IPS-18a (cell line): ENCODE measurements at regions not wholly inside any gene's neighbourhood (a gene's known extent, or its start where the extent isn't known, plus 50 kb on each side); places are given as distances from the start of the nearest gene placed in this dataset.

Experiments
- H3K27ac ChIP-seq: one replicate; pipeline ENCODE4 v1.5.1; 2013; ENCODE audit warnings: low read length
- H3K27me3 ChIP-seq: one replicate; pipeline ENCODE4 v1.6.1; 2013; ENCODE audit warnings: mild to moderate bottlenecking, low read length; ENCODE audit not compliant: control insufficient read depth, insufficient read depth
- H3K36me3 ChIP-seq: one replicate; pipeline ENCODE4 v1.6.1; 2013; ENCODE audit warnings: low read depth, low read length; ENCODE audit not compliant: control insufficient read depth
- H3K4me1 ChIP-seq: one replicate; pipeline ENCODE4 v1.6.1; 2013; ENCODE audit warnings: low read depth, low read length; ENCODE audit not compliant: control insufficient read depth
- H3K4me3 ChIP-seq: one replicate; pipeline ENCODE4 v1.5.1; 2013; ENCODE audit warnings: low read length
- H3K9ac ChIP-seq: one replicate; pipeline ENCODE4 v1.6.1; 2013; ENCODE audit warnings: mild to moderate bottlenecking, low read length, moderate library complexity
- H3K9me3 ChIP-seq: one replicate; pipeline ENCODE4 v1.6.1; 2013; ENCODE audit warnings: low read depth, low read length; ENCODE audit not compliant: control insufficient read depth

GRCh38 chr5:104739905-104740304, 1177.3 kb upstream of the NUDT12 start:
- Histone ChIP-seq H3K4me3 (no peak overlapping the region), H3K9me3 (no peaks in the 10 kb centered on the region), H3K27ac (no peak overlapping the region), H3K9ac (no peak overlapping the region), H3K36me3 (no peaks in the 10 kb centered on the region), H3K4me1 (no peaks in the 10 kb centered on the region), H3K27me3 (no peaks in the 10 kb centered on the region)

GRCh38 chr5:104739503-104739902, 1176.9 kb upstream of the NUDT12 start:
- Histone ChIP-seq H3K27me3 (no peaks in the 10 kb centered on the region), H3K36me3 (no peaks in the 10 kb centered on the region), H3K9ac (no peak overlapping the region), H3K9me3 (no peaks in the 10 kb centered on the region), H3K4me3 (no peak overlapping the region), H3K27ac (no peak overlapping the region), H3K4me1 (no peaks in the 10 kb centered on the region)

- Histone ChIP-seq H3K9ac (no peak overlapping the region), H3K36me3 (no peaks in the 10 kb centered on the region), H3K27me3 (no peaks in the 10 kb centered on the region), H3K4me3 (no peak overlapping the region), H3K27ac (no peak overlapping the region), H3K4me1 (no peaks in the 10 kb centered on the region), H3K9me3 (no peaks in the 10 kb centered on the region)
Measured at GRCh38 chr5:104736073-104736472, 1173.5 kb upstream of the NUDT12 start.

GRCh38 chr5:104734046-104734445, 1171.5 kb upstream of the NUDT12 start:
- Histone ChIP-seq H3K9me3 (no peaks in the 10 kb centered on the region), H3K27ac (no peak overlapping the region), H3K36me3 (no peaks in the 10 kb centered on the region), H3K4me3 (no peak overlapping the region), H3K27me3 (no peaks in the 10 kb centered on the region), H3K4me1 (no peaks in the 10 kb centered on the region), H3K9ac (no peak overlapping the region)

GRCh38 chr5:104733063-104733669, 1170.6 kb upstream of the NUDT12 start:
- Histone ChIP-seq H3K9ac (no peak overlapping the region), H3K9me3 (no peaks in the 10 kb centered on the region), H3K4me3 (no peak overlapping the region), H3K4me1 (no peaks in the 10 kb centered on the region), H3K27me3 (no peaks in the 10 kb centered on the region), H3K27ac (no peak overlapping the region), H3K36me3 (no peaks in the 10 kb centered on the region)

GRCh38 chr5:104731331-104731730, 1168.7 kb upstream of the NUDT12 start:
- Histone ChIP-seq H3K9ac (no peak overlapping the region), H3K4me1 (no peaks in the 10 kb centered on the region), H3K36me3 (no peaks in the 10 kb centered on the region), H3K27me3 (no peaks in the 10 kb centered on the region), H3K27ac (no peak overlapping the region), H3K4me3 (no peak overlapping the region), H3K9me3 (no peaks in the 10 kb centered on the region)

GRCh38 chr5:104708027-104708426, 1145.4 kb upstream of the NUDT12 start:
- Histone ChIP-seq H3K9ac (no peak overlapping the region), H3K4me3 (no peak overlapping the region), H3K36me3 (no peaks in the 10 kb centered on the region), H3K4me1 (no peaks in the 10 kb centered on the region), H3K27me3 (no peaks in the 10 kb centered on the region), H3K9me3 (no peaks in the 10 kb centered on the region), H3K27ac (no peak overlapping the region)

GRCh38 chr5:104706600-104706999, 1144.0 kb upstream of the NUDT12 start:
- Histone ChIP-seq H3K4me3 (no peak overlapping the region), H3K27ac (no peak overlapping the region), H3K9me3 (no peaks in the 10 kb centered on the region), H3K9ac (no peak overlapping the region), H3K36me3 (no peaks in the 10 kb centered on the region), H3K4me1 (no peaks in the 10 kb centered on the region), H3K27me3 (no peaks in the 10 kb centered on the region)

- Histone ChIP-seq H3K9ac (no peak overlapping the region), H3K27me3 (no peaks in the 10 kb centered on the region), H3K36me3 (no peaks in the 10 kb centered on the region)
Measured at GRCh38 chr5:104702212-104702611, 1139.6 kb upstream of the NUDT12 start.

GRCh38 chr5:104699438-104699837, 1136.8 kb upstream of the NUDT12 start:
- Histone ChIP-seq H3K9me3 (peaks cover 9% of the 10 kb centered on the region), H3K27ac (no peak overlapping the region), H3K4me3 (no peak overlapping the region), H3K27me3 (no peaks in the 10 kb centered on the region), H3K36me3 (no peaks in the 10 kb centered on the region), H3K4me1 (no peaks in the 10 kb centered on the region), H3K9ac (no peak overlapping the region)

More at GRCh38 chr5:104702212-104702611, 1139.6 kb upstream of the NUDT12 start:
- H3K27ac ChIP-seq, result no peak overlapping the region
- H3K4me3 ChIP-seq, result no peak overlapping the region
- H3K4me1 ChIP-seq, result no peaks in the 10 kb centered on the region
- H3K9me3 ChIP-seq, result peaks cover 9% of the 10 kb centered on the region

- H3K36me3 ChIP-seq, result no peaks in the 10 kb centered on the region
- H3K9me3 ChIP-seq, result no peaks in the 10 kb centered on the region
- H3K4me3 ChIP-seq, result no peak overlapping the region
- no peaks in the 10 kb centered on the region for H3K4me1 ChIP-seq
- H3K27ac ChIP-seq, result no peak overlapping the region
- no peak overlapping the region for H3K9ac ChIP-seq
- no peaks in the 10 kb centered on the region for H3K27me3 ChIP-seq
Measured at GRCh38 chr5:104661256-104661655, 1098.7 kb upstream of the NUDT12 start.

GRCh38 chr5:104659497-104659896, 1096.9 kb upstream of the NUDT12 start:
- Histone ChIP-seq H3K9me3 (no peaks in the 10 kb centered on the region), H3K36me3 (no peaks in the 10 kb centered on the region), H3K9ac (no peak overlapping the region), H3K27me3 (no peaks in the 10 kb centered on the region), H3K4me3 (no peak overlapping the region), H3K27ac (no peak overlapping the region), H3K4me1 (no peaks in the 10 kb centered on the region)
